K562 (cell line): ENCODE measurements at regions not wholly inside any gene's neighbourhood (a gene's known extent, or its start where the extent isn't known, plus 50 kb on each side); places are given as distances from the start of the nearest gene placed in this dataset.

Experiments used
- BRD4 ChIP-seq: fragments of 200-600 bp; sonication (generic); IDR thresholded peaks from 2 replicates; pipeline ENCODE4 v1.6.1; 2017; ENCODE audit warnings: inconsistent platforms
- CTCF ChIP-seq, 3 experiments: IDR thresholded peaks in 2 of 3; conservative IDR thresholded peaks in 1 of 3; 2 replicates each; pipeline ENCODE4 v1.5.1; 2011 to 2012; ENCODE audit warnings: low read length in 3 of 3, mild to moderate bottlenecking in 3 of 3, control low read depth in 2 of 3, improper control_type of control experiment in 1 of 3, inconsistent platforms in 1 of 3, low read depth in 1 of 3, mixed read lengths in 1 of 3, moderate library complexity in 1 of 3; ENCODE audit not compliant: insufficient read depth in 2 of 3
- E2F4 ChIP-seq: sonication (generic); formaldehyde crosslinking; IDR thresholded peaks from 2 replicates; pipeline ENCODE4 v1.8.0; 2022; ENCODE audit warnings: mild to moderate bottlenecking, low read depth, missing genetic modification reagents
- GTF3C2 ChIP-seq: IDR thresholded peaks from 3 replicates; pipeline ENCODE4 v1.6.1; 2011; ENCODE audit warnings: borderline replicate concordance, mild to moderate bottlenecking, moderate library complexity; ENCODE audit not compliant: insufficient read length; ENCODE audit errors: extremely low read depth
- MAZ ChIP-seq, 2 experiments: fragments of 450-650 bp in 1 of 2; sonication (generic) in 1 of 2; formaldehyde crosslinking; IDR thresholded peaks in 1 of 2; conservative IDR thresholded peaks in 1 of 2; 2 replicates each; pipeline versions ENCODE4 v1.4.0 to v1.5.0; 2020; ENCODE audit warnings: mild to moderate bottlenecking in 1 of 2, missing genetic modification reagents in 1 of 2
- NFIX ChIP-seq: fragments of 250-450 bp; sonication (Bioruptor Pico); IDR thresholded peaks from 2 replicates; pipeline ENCODE4 v1.4.0; 2020; ENCODE audit warnings: low read depth, mild to moderate bottlenecking, moderate library complexity
- PHF21A ChIP-seq: fragments of 450-650 bp; IDR thresholded peaks from 2 replicates; pipeline ENCODE4 v1.6.1; 2017; ENCODE audit warnings: low read depth, borderline replicate concordance
- POLR2A ChIP-seq: fragments of 450-650 bp; conservative IDR thresholded peaks from 2 replicates; pipeline ENCODE4 v1.6.1; 2016
- SMC3 ChIP-seq: conservative IDR thresholded peaks from 2 replicates; pipeline ENCODE4 v1.6.1; 2011; ENCODE audit warnings: low read depth, low read length, improper control_type of control experiment; ENCODE audit not compliant: insufficient read depth
- STAT6 ChIP-seq: sonication (generic); formaldehyde crosslinking; IDR thresholded peaks from 2 replicates; pipeline ENCODE4 v1.8.1; 2023; ENCODE audit warnings: mild to moderate bottlenecking, missing genetic modification reagents
- ZBTB11 ChIP-seq, 3 experiments: fragments of 200-800 bp in 1 of 3; fragments of 250-450 bp in 1 of 3; fragments of 450-650 bp in 1 of 3; sonication (Bioruptor Pico) in 1 of 3; sonication (Bioruptor generic) in 1 of 3; formaldehyde crosslinking in 1 of 3; IDR thresholded peaks; 2 replicates each; pipeline versions ENCODE4 v1.6.1 to v1.8.0; 2016 to 2022; ENCODE audit warnings: mild to moderate bottlenecking in 2 of 3, missing genetic modification characterization in 2 of 3, missing compliant biosample characterization in 1 of 3, moderate library complexity in 1 of 3
- ZNF282 ChIP-seq: sonication (generic); formaldehyde crosslinking; IDR thresholded peaks from 2 replicates; pipeline ENCODE4 v1.8.1; 2023; ENCODE audit warnings: missing genetic modification reagents

- TF ChIP-seq ZBTB11 (CRISPR knock-in tag; IDR thresholded peaks at IDR 0.05) = no peak
- TF ChIP-seq SMC3 = no peak
- TF ChIP-seq MAZ (CRISPR knock-in tag; conservative IDR thresholded peaks at IDR 0.05 in 1 of 2, IDR thresholded peaks at IDR 0.05 in 1 of 2) = no peak
- TF ChIP-seq STAT6 (CRISPR knock-in tag) = no peak
- TF ChIP-seq NFIX = no peak
- TF ChIP-seq ZNF282 = no peak
- no peak for TF ChIP-seq PHF21A
- TF ChIP-seq POLR2A = no peak
- TF ChIP-seq E2F4 (CRISPR knock-in tag) = no peak
- no peak for TF ChIP-seq CTCF (IDR thresholded peaks at IDR 0.05 in 2 of 3, conservative IDR thresholded peaks at IDR 0.05 in 1 of 3; ENCODE audit: insufficient read depth in 2 of 3, low read depth in 1 of 3, low read length in 3 of 3)
- TF ChIP-seq GTF3C2 = no peak
- no peak for TF ChIP-seq BRD4
Measured at GRCh38 chr18:77344786-77345500, 95.3 kb downstream of the GALR1 start.
